ENCODE measurements at regions not wholly inside any gene's neighbourhood (a gene's known extent, or its start where the extent isn't known, plus 50 kb on each side); places are given as distances from the start of the nearest gene placed in this dataset.

- Mint-ChIP-seq H3K9me3 (ENCODE audit: low read depth) (peaks cover 7% of the 10 kb centered on the region), H3K4me1 (no peaks in the 10 kb centered on the region), H3K27me3 (no peaks in the 10 kb centered on the region), H3K36me3 (no peaks in the 10 kb centered on the region), H3K4me3 (no peak overlapping the region), H3K27ac (no peak overlapping the region)
- no peak for DNase-seq
- CTCF ChIA-PET, result no interaction called here
- no peak for ATAC-seq
These were observed 171.5 kb upstream of the CSNK1A1L start for GRCh38 chr13:37277007-37277406.

- no peak overlapping the region for H3K27ac Mint-ChIP-seq
- H3K4me1 Mint-ChIP-seq, result no peaks in the 10 kb centered on the region
- peaks cover 4% of the 10 kb centered on the region for H3K9me3 Mint-ChIP-seq (ENCODE audit: low read depth)
- no peaks in the 10 kb centered on the region for H3K36me3 Mint-ChIP-seq
- H3K27me3 Mint-ChIP-seq, result no peaks in the 10 kb centered on the region
- CTCF ChIA-PET, result no interaction called here
- ATAC-seq (no peak), DNase-seq (no peak)
- H3K4me3 Mint-ChIP-seq, result no peak overlapping the region
These were observed 169.4 kb upstream of the CSNK1A1L start for GRCh38 chr13:37274569-37275497.

GRCh38 chr13:37273836-37274235, 168.4 kb upstream of the CSNK1A1L start:
- Mint-ChIP-seq H3K27ac (no peak overlapping the region), H3K4me1 (no peaks in the 10 kb centered on the region), H3K4me3 (no peak overlapping the region), H3K36me3 (no peaks in the 10 kb centered on the region), H3K27me3 (no peaks in the 10 kb centered on the region), H3K9me3 (ENCODE audit: low read depth) (peaks cover 4% of the 10 kb centered on the region)
- ATAC-seq (no peak), DNase-seq (no peak)
- CTCF ChIA-PET, result interaction anchor here (1.1 kb wide), 1 partner anchor 19 kb away, joined by 3 read pairs; no protein-coding TSS in a partner anchor

GRCh38 chr13:37270226-37271001, 164.9 kb upstream of the CSNK1A1L start:
- Mint-ChIP-seq H3K4me3 (no peak overlapping the region), H3K36me3 (no peaks in the 10 kb centered on the region), H3K27me3 (no peaks in the 10 kb centered on the region), H3K9me3 (ENCODE audit: low read depth) (peaks cover 5% of the 10 kb centered on the region), H3K27ac (no peak overlapping the region), H3K4me1 (no peaks in the 10 kb centered on the region)
- DNase-seq, result no peak
- CTCF ChIA-PET, result no interaction called here
- no peak for ATAC-seq

GRCh38 chr13:37263871-37264270, 158.4 kb upstream of the CSNK1A1L start:
- Mint-ChIP-seq H3K27me3 (no peaks in the 10 kb centered on the region), H3K4me1 (no peaks in the 10 kb centered on the region), H3K36me3 (no peaks in the 10 kb centered on the region), H3K9me3 (ENCODE audit: low read depth) (peaks cover 5% of the 10 kb centered on the region), H3K4me3 (no peak overlapping the region), H3K27ac (no peak overlapping the region)
- ATAC-seq (no peak), DNase-seq (no peak)
- CTCF ChIA-PET, result no interaction called here

GRCh38 chr13:37257706-37258105, 152.2 kb upstream of the CSNK1A1L start:
- CTCF ChIA-PET, result no interaction called here
- H3K4me3 Mint-ChIP-seq, result no peak overlapping the region
- H3K27ac Mint-ChIP-seq, result no peak overlapping the region
- H3K4me1 Mint-ChIP-seq, result no peaks in the 10 kb centered on the region
- ATAC-seq (no peak), DNase-seq (no peak)
- H3K9me3 Mint-ChIP-seq (ENCODE audit: low read depth), result peaks cover 4% of the 10 kb centered on the region
- H3K36me3 Mint-ChIP-seq, result no peaks in the 10 kb centered on the region
- no peaks in the 10 kb centered on the region for H3K27me3 Mint-ChIP-seq

GRCh38 chr13:37257051-37257450, 151.6 kb upstream of the CSNK1A1L start:
- H3K9me3 Mint-ChIP-seq (ENCODE audit: low read depth), result peaks cover 4% of the 10 kb centered on the region
- no peak overlapping the region for H3K4me3 Mint-ChIP-seq
- H3K27me3 Mint-ChIP-seq, result no peaks in the 10 kb centered on the region
- no peak overlapping the region for H3K27ac Mint-ChIP-seq
- no peak for ATAC-seq
- no peaks in the 10 kb centered on the region for H3K36me3 Mint-ChIP-seq
- no peak for DNase-seq
- H3K4me1 Mint-ChIP-seq, result no peaks in the 10 kb centered on the region
- CTCF ChIA-PET, result no interaction called here

- DNase-seq (no peak), ATAC-seq (no peak)
- Mint-ChIP-seq H3K36me3 (no peaks in the 10 kb centered on the region), H3K9me3 (ENCODE audit: low read depth) (peaks cover 9% of the 10 kb centered on the region), H3K27ac (no peak overlapping the region), H3K4me3 (no peak overlapping the region), H3K4me1 (no peaks in the 10 kb centered on the region), H3K27me3 (no peaks in the 10 kb centered on the region)
- CTCF ChIA-PET, result no interaction called here
These were observed 136.3 kb upstream of the CSNK1A1L start for GRCh38 chr13:37241786-37242185.

GRCh38 chr13:37230346-37230745, 124.9 kb upstream of the CSNK1A1L start:
- peaks cover 8% of the 10 kb centered on the region for H3K9me3 Mint-ChIP-seq (ENCODE audit: low read depth)
- H3K4me1 Mint-ChIP-seq, result no peaks in the 10 kb centered on the region
- ATAC-seq (no peak), DNase-seq (no peak)
- no peak overlapping the region for H3K4me3 Mint-ChIP-seq
- H3K36me3 Mint-ChIP-seq, result no peaks in the 10 kb centered on the region
- no peaks in the 10 kb centered on the region for H3K27me3 Mint-ChIP-seq
- CTCF ChIA-PET, result no interaction called here
- H3K27ac Mint-ChIP-seq, result no peak overlapping the region

GRCh38 chr13:37229931-37230330, 124.5 kb upstream of the CSNK1A1L start:
- H3K4me3 Mint-ChIP-seq, result no peak overlapping the region
- H3K9me3 Mint-ChIP-seq (ENCODE audit: low read depth), result peaks cover 8% of the 10 kb centered on the region
- CTCF ChIA-PET, result no interaction called here
- H3K27ac Mint-ChIP-seq, result no peak overlapping the region
- H3K36me3 Mint-ChIP-seq, result no peaks in the 10 kb centered on the region
- ATAC-seq (no peak), DNase-seq (no peak)
- H3K4me1 Mint-ChIP-seq, result no peaks in the 10 kb centered on the region
- no peaks in the 10 kb centered on the region for H3K27me3 Mint-ChIP-seq

- no peaks in the 10 kb centered on the region for H3K4me1 Mint-ChIP-seq
- H3K27ac Mint-ChIP-seq, result no peak overlapping the region
- H3K4me3 Mint-ChIP-seq, result no peak overlapping the region
- no peak for DNase-seq
- H3K36me3 Mint-ChIP-seq, result no peaks in the 10 kb centered on the region
- H3K9me3 Mint-ChIP-seq (ENCODE audit: low read depth), result peaks cover 8% of the 10 kb centered on the region
- CTCF ChIA-PET, result no interaction called here
- no peaks in the 10 kb centered on the region for H3K27me3 Mint-ChIP-seq
- no peak for ATAC-seq
These were observed 121.5 kb upstream of the CSNK1A1L start for GRCh38 chr13:37226971-37227370.

GRCh38 chr13:37225414-37226070, 120.1 kb upstream of the CSNK1A1L start:
- H3K27ac Mint-ChIP-seq, result no peak overlapping the region
- H3K4me1 Mint-ChIP-seq, result no peaks in the 10 kb centered on the region
- no peak for ATAC-seq
- DNase-seq, result no peak
- H3K9me3 Mint-ChIP-seq (ENCODE audit: low read depth), result peaks cover 8% of the 10 kb centered on the region
- CTCF ChIA-PET, result no interaction called here
- H3K4me3 Mint-ChIP-seq, result no peak overlapping the region
- H3K36me3 Mint-ChIP-seq, result no peaks in the 10 kb centered on the region
- H3K27me3 Mint-ChIP-seq, result no peaks in the 10 kb centered on the region

- Mint-ChIP-seq H3K9me3 (ENCODE audit: low read depth) (peaks cover 10% of the 10 kb centered on the region), H3K4me3 (no peak overlapping the region), H3K4me1 (no peaks in the 10 kb centered on the region), H3K27ac (no peak overlapping the region), H3K27me3 (no peaks in the 10 kb centered on the region), H3K36me3 (no peaks in the 10 kb centered on the region)
- no peak for DNase-seq
- CTCF ChIA-PET, result no interaction called here
- ATAC-seq, result no peak
These were observed 110.9 kb upstream of the CSNK1A1L start for GRCh38 chr13:37216331-37216730.

- Mint-ChIP-seq H3K27me3 (no peaks in the 10 kb centered on the region), H3K4me3 (no peak overlapping the region), H3K4me1 (no peaks in the 10 kb centered on the region), H3K27ac (no peak overlapping the region), H3K36me3 (no peaks in the 10 kb centered on the region), H3K9me3 (ENCODE audit: low read depth) (peaks cover 7% of the 10 kb centered on the region)
- DNase-seq, result no peak
- ATAC-seq, result no peak
- CTCF ChIA-PET, result no interaction called here
These were observed 107.4 kb upstream of the CSNK1A1L start for GRCh38 chr13:37212826-37213225.

Data from activated CD8-positive, alpha-beta memory T cell treated with anti-CD3 and anti-CD28 coated beads, Interleukin-2, amount 10 ng/mL, durations not matched to agents 7 days and 5 days (primary cell).